ENCODE measurements at regions not wholly inside any gene's neighbourhood (a gene's known extent, or its start where the extent isn't known, plus 50 kb on each side); places are given as distances from the start of the nearest gene placed in this dataset.

DNA sequence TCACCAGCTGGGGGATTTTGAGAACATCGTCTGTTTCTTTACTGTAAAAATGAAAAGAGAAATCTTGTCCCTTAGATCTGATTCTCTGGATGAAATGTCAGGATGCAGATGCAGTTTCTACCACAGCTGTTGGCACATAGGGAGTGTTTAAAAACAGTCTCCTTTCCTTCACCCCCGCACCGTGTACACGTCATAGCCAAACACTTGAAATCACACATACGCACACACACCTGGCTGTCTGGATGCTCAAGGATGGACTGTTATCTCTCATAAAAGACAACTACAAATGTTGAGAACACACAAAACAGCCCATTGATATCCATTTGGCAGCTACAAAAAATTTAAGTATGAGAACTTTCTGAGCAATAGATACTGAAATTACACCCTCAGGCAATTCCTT, 275.8 kb upstream of the CLNK start:
- DNase-seq = no peak
- Histone ChIP-seq H3K4me1 (no peaks in the 10 kb centered on the region), H3K27me3 (no peaks in the 10 kb centered on the region), H3K36me3 (no peaks in the 10 kb centered on the region), H3K4me3 (no peak overlapping the region), H3K27ac (no peak overlapping the region), H3K9me3 (no peaks in the 10 kb centered on the region)
- no peak for ATAC-seq
- intact Hi-C loops (cut with DNase I) = no loop called here
- TF ChIP-seq, protein P1, sequence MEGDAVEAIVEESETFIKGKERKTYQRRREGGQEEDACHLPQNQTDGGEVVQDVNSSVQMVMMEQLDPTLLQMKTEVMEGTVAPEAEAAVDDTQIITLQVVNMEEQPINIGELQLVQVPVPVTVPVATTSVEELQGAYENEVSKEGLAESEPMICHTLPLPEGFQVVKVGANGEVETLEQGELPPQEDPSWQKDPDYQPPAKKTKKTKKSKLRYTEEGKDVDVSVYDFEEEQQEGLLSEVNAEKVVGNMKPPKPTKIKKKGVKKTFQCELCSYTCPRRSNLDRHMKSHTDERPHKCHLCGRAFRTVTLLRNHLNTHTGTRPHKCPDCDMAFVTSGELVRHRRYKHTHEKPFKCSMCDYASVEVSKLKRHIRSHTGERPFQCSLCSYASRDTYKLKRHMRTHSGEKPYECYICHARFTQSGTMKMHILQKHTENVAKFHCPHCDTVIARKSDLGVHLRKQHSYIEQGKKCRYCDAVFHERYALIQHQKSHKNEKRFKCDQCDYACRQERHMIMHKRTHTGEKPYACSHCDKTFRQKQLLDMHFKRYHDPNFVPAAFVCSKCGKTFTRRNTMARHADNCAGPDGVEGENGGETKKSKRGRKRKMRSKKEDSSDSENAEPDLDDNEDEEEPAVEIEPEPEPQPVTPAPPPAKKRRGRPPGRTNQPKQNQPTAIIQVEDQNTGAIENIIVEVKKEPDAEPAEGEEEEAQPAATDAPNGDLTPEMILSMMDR (IDR thresholded peaks at IDR 0.05) = no peak

DNA sequence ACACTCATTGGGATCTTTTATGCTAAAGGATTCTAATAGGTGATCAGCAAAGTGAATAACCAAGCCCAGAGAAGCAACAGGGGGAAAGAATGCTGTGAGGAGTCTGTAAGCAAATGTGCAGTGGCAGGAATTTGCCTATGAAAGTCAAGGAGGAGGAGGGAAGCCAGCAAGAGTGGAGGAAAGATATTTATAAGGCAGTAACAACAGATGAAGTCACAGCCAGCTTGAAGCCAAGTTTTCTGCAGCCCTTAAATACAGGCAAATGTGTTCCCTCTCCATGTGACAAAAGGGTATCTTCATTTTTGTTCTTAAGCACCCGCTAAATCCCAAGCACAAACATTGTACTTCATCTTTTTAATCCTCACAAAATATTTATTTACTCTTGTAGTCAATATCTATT, 275.0 kb upstream of the CLNK start:
- TF ChIP-seq, protein P1 (IDR thresholded peaks at IDR 0.05) = no peak
- DNase-seq (no peak), ATAC-seq (no peak)
- Histone ChIP-seq H3K27ac (no peak overlapping the region), H3K4me1 (no peaks in the 10 kb centered on the region), H3K4me3 (no peak overlapping the region), H3K36me3 (no peaks in the 10 kb centered on the region), H3K9me3 (no peaks in the 10 kb centered on the region), H3K27me3 (no peaks in the 10 kb centered on the region)
- intact Hi-C loops (cut with DNase I) = no loop called here

DNA sequence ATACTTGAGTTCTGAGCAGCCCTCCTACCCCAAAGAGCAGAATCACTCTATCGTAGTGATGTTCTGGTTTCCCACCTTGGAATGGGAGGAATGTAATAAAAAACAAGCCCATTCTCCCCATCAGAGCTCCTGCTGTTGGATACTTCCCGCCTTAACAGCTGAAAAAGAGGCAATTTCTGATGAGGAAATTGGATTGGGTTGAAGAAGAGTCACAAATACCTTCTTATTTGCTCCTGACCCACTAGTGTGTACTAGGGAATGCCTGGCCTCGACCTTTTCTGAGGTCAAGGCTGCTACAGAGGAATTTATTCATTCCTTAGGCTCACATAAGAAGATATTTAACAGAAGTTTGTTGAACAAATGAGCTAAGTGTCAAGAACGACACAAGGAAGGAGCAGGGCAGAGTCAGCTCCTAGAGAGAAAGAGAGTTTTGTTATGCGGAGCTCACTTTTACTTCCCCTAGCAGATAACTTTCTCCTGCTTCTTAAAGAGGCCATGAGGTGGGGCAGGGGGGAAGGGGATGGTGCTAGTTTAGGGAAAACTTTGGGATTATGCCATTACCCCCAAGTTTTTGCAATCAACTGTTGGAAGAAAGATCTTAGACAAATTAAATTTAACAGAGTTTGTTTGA, 273.8 kb upstream of the CLNK start:
- H3K36me3 ChIP-seq = no peaks in the 10 kb centered on the region
- no peak for ATAC-seq
- H3K4me3 ChIP-seq = no peak overlapping the region
- no peaks in the 10 kb centered on the region for H3K9me3 ChIP-seq
- no peaks in the 10 kb centered on the region for H3K4me1 ChIP-seq
- no peaks in the 10 kb centered on the region for H3K27me3 ChIP-seq
- no peak overlapping the region for H3K27ac ChIP-seq
- intact Hi-C loops (cut with DNase I) = no loop called here
- DNase-seq = no peak
- TF ChIP-seq, protein P1 (IDR thresholded peaks at IDR 0.05) = no peak

DNA sequence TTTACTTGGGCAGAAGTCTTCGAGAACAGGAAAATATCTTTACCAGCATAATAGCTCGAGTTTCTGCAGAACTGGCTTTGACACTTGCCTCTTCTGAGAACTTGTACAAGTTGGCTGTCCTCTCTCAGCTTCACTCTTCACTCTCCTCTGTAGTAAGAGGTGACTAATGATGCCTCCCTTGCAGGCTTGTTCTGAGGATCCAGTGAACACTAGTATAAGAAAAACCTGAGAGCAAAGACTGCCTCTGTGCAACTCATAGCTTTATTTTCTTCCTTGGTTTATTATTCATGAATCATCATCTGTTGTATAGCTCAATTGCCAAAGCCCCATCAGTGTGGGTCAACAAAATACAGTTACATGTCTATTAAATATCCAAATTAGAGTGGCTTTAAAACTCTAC, 266.7 kb upstream of the CLNK start:
- H3K27ac ChIP-seq = no peak overlapping the region
- intact Hi-C loops (cut with DNase I) = no loop called here
- no peak for DNase-seq
- no peak for ATAC-seq
- no peaks in the 10 kb centered on the region for H3K4me1 ChIP-seq
- no peak overlapping the region for H3K4me3 ChIP-seq
- TF ChIP-seq, protein P1 (IDR thresholded peaks at IDR 0.05) = no peak
- H3K27me3 ChIP-seq = no peaks in the 10 kb centered on the region
- H3K9me3 ChIP-seq = no peaks in the 10 kb centered on the region
- H3K36me3 ChIP-seq = no peaks in the 10 kb centered on the region

DNA sequence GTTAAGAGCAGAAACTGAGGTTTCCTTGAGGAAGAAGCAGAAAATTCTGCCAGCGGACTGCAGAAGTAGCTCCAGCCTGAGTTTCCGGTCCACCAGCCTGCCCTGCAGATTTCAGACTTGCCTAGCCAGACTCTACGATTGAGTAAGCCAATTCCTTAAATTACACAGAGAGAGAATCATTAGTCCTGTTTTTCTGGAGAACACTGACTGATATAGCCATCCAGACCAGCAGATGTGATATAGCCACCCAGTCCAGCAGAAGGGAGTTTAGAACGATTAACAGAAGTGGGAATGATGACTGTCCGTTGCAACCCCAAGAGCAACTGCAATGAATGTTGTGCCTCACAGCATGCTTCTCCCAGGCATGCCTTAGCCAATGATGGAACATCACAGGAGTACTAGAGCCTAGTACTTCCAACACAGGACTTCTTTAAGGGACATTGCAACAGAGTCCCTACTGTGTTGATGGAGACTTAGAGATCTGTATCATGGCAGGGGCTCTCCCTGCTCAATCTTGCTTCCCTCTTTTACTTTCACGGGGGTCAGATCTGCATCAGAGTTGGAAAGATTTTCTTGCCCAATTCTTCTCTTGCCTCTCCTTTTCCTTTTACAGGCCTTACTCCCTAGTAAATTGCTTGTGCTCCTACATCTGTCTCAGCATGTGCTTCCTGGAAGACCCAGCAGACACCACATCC, 264.6 kb upstream of the CLNK start:
- ATAC-seq (no peak), DNase-seq (no peak)
- H3K9me3 ChIP-seq = no peaks in the 10 kb centered on the region
- H3K36me3 ChIP-seq = no peaks in the 10 kb centered on the region
- H3K27me3 ChIP-seq = no peaks in the 10 kb centered on the region
- H3K4me1 ChIP-seq = no peaks in the 10 kb centered on the region
- no peak overlapping the region for H3K27ac ChIP-seq
- TF ChIP-seq, protein P1 (IDR thresholded peaks at IDR 0.05) = no peak
- intact Hi-C loops (cut with DNase I) = no loop called here
- H3K4me3 ChIP-seq = no peak overlapping the region
